ENCODE measurements at regions not wholly inside any gene's neighbourhood (a gene's known extent, or its start where the extent isn't known, plus 50 kb on each side); places are given as distances from the start of the nearest gene placed in this dataset.

GRCh38 chr18:49652881-49653724 lies 91.2 kb downstream of the LIPG start:
- H3K4me3 ChIP-seq (ENCODE audit: low read depth, low read length), result no peak overlapping the region

GRCh38 chr18:49651033-49651432 lies 89.2 kb downstream of the LIPG start:
- no peak for TF ChIP-seq CTCF (IDR thresholded peaks at IDR 0.05; ENCODE audit: borderline replicate concordance, insufficient read depth, low read depth, low read length)
- no peak overlapping the region for H3K4me3 ChIP-seq (ENCODE audit: low read depth, low read length)

More at GRCh38 chr18:49652881-49653724, 91.2 kb downstream of the LIPG start:
- TF ChIP-seq CTCF (IDR thresholded peaks at IDR 0.05; ENCODE audit: borderline replicate concordance, insufficient read depth, low read depth, low read length), result no peak

GRCh38 chr18:49650426-49650891 lies 88.6 kb downstream of the LIPG start:
- TF ChIP-seq CTCF (IDR thresholded peaks at IDR 0.05; ENCODE audit: borderline replicate concordance, insufficient read depth, low read depth, low read length), result no peak
- H3K4me3 ChIP-seq (ENCODE audit: low read depth, low read length), result no peak overlapping the region

GRCh38 chr18:49648811-49649210 lies 87.0 kb downstream of the LIPG start:
- H3K4me3 ChIP-seq (ENCODE audit: low read depth, low read length), result no peak overlapping the region
- peak; percentile 21; the same call in 1 of the 2 replicates for TF ChIP-seq CTCF (IDR thresholded peaks at IDR 0.05; ENCODE audit: borderline replicate concordance, insufficient read depth, low read depth, low read length)
